ENCODE measurements at regions not wholly inside any gene's neighbourhood (a gene's known extent, or its start where the extent isn't known, plus 50 kb on each side); places are given as distances from the start of the nearest gene placed in this dataset.

- no peak for DNase-seq
- no peak for TF ChIP-seq CTCF (IDR thresholded peaks at IDR 0.05)
- Mint-ChIP-seq H3K36me3 (ENCODE audit: low read depth) (no peaks in the 10 kb centered on the region), H3K27ac (no peak overlapping the region), H3K9me3 (peaks cover 12% of the 10 kb centered on the region), H3K4me1 (ENCODE audit: low read depth) (no peaks in the 10 kb centered on the region), H3K4me3 (no peak overlapping the region), H3K27me3 (ENCODE audit: insufficient read depth) (no peaks in the 10 kb centered on the region)
These were observed 481.7 kb upstream of the NR3C2 start for GRCh38 chr4:148923881-148924280.

- peaks cover 12% of the 10 kb centered on the region for H3K9me3 Mint-ChIP-seq
- no peak for TF ChIP-seq CTCF (IDR thresholded peaks at IDR 0.05)
- H3K27ac Mint-ChIP-seq, result no peak overlapping the region
These were observed 480.3 kb upstream of the NR3C2 start for GRCh38 chr4:148922497-148922896.

GRCh38 chr4:148914734-148915133 is 472.5 kb upstream of the NR3C2 start:
- Mint-ChIP-seq H3K9me3 (peaks cover 13% of the 10 kb centered on the region), H3K36me3 (ENCODE audit: low read depth) (no peaks in the 10 kb centered on the region), H3K4me3 (no peak overlapping the region), H3K4me1 (ENCODE audit: low read depth) (no peaks in the 10 kb centered on the region), H3K27me3 (ENCODE audit: insufficient read depth) (no peaks in the 10 kb centered on the region), H3K27ac (no peak overlapping the region)
- no peak for TF ChIP-seq CTCF (IDR thresholded peaks at IDR 0.05)
- DNase-seq, result no peak

More at GRCh38 chr4:148922497-148922896, 480.3 kb upstream of the NR3C2 start:
- Mint-ChIP-seq H3K4me1 (ENCODE audit: low read depth) (no peaks in the 10 kb centered on the region), H3K4me3 (no peak overlapping the region), H3K27me3 (ENCODE audit: insufficient read depth) (no peaks in the 10 kb centered on the region), H3K36me3 (ENCODE audit: low read depth) (no peaks in the 10 kb centered on the region)
- DNase-seq, result no peak

- DNase-seq, result no peak
- Mint-ChIP-seq H3K4me3 (no peak overlapping the region), H3K36me3 (ENCODE audit: low read depth) (no peaks in the 10 kb centered on the region), H3K9me3 (peaks cover 13% of the 10 kb centered on the region), H3K27ac (no peak overlapping the region), H3K27me3 (ENCODE audit: insufficient read depth) (no peaks in the 10 kb centered on the region), H3K4me1 (ENCODE audit: low read depth) (no peaks in the 10 kb centered on the region)
- TF ChIP-seq CTCF (IDR thresholded peaks at IDR 0.05), result no peak
These were observed 472.1 kb upstream of the NR3C2 start for GRCh38 chr4:148914301-148914700.

GRCh38 chr4:148903388-148903787 is 461.2 kb upstream of the NR3C2 start:
- no peaks in the 10 kb centered on the region for H3K36me3 Mint-ChIP-seq (ENCODE audit: low read depth)
- no peak for TF ChIP-seq CTCF (IDR thresholded peaks at IDR 0.05)
- H3K4me1 Mint-ChIP-seq (ENCODE audit: low read depth), result no peaks in the 10 kb centered on the region
- peaks cover 20% of the 10 kb centered on the region for H3K9me3 Mint-ChIP-seq
- no peaks in the 10 kb centered on the region for H3K27me3 Mint-ChIP-seq (ENCODE audit: insufficient read depth)
- no peak overlapping the region for H3K27ac Mint-ChIP-seq
- DNase-seq, result no peak
- no peak overlapping the region for H3K4me3 Mint-ChIP-seq
